SHP77 treated with DMSO at 0.1 percent for 48 hours (cell line): ENCODE measurements at regions not wholly inside any gene's neighbourhood (a gene's known extent, or its start where the extent isn't known, plus 50 kb on each side); places are given as distances from the start of the nearest gene placed in this dataset.
"Not testable (repeated sequence)": the region's sequence is repeated elsewhere in the genome, so short reads cannot be mapped to it uniquely, and the experiment has no call there.

Experiments used
- DNase-seq: peaks from one replicate; lab custom pipeline; 2025; lab: John Stamatoyannopoulos, UW

GRCh38 chr22:25488244-25489020, 76.0 kb upstream of the GRK3 start:
- peak; percentile 69 for DNase-seq

DNA sequence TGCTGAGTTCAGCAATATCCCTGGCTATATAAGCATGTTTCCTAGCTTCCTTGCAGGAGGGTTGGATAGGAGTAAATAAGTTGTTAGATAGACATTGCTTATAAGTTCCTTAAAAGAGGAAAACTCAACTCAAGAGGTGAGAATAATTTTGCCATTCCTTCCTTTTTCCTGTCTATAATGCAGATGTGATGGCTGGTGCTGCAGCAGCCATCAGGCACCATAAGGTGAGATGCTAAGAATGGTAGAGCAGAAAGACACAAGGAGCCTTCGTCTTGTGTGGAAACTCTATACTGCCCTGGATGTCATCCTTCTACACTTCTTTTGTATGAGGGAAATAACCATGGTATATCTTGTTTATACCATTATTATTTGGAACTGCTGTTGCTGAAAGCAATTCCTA, 74.5 kb upstream of the GRK3 start:
- no peak for DNase-seq

- DNase-seq = no peak
Measured at GRCh38 chr22:25490896-25491295, 73.6 kb upstream of the GRK3 start.

GRCh38 chr22:25492162-25492561, 72.3 kb upstream of the GRK3 start:
- no peak for DNase-seq

DNA sequence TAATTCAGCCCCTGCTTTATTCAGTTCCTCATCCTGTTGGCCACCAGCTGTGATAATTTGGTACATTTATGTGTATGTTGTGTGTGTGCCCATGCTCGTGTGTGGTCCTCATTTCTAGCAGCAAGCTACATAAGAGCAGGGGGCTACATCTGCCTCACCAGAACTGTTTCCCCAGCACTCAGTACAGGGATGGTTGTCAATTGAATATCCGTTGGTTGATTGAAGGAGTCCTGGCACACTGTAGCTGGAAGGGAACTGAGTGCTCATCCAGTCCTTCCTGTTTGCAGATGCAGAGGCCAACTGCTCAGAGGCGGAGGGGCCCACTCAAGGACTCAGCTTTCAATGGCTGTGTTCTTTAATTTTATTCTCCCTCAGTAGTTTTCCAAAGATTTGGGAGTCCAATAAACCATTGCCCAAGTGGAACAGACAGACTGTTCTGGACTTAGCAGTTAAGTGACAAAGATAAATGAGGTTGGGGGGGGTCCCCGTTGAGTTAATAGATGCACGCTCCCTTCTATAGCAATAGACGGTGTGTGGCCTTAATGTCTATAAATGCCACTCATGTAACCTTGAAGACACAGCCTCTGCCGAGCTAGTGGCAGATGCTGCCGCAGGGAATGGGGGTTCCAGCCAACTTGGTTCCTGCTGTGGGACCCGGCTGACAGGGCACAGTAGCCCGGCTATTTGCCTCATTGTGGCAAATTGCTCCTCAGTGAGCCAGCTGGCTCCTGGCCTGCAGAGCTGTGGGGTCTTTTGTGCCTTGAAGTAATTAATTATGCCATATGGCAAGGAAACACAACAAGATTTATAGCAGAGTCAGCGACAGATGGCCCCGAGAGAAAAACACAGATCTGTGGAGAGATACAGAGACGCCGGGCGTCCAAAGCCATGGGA, 71.4 kb upstream of the GRK3 start:
- peak; percentile 26 for DNase-seq

- no peak for DNase-seq
Measured at GRCh38 chr22:25493794-25494193, 70.7 kb upstream of the GRK3 start.

DNA sequence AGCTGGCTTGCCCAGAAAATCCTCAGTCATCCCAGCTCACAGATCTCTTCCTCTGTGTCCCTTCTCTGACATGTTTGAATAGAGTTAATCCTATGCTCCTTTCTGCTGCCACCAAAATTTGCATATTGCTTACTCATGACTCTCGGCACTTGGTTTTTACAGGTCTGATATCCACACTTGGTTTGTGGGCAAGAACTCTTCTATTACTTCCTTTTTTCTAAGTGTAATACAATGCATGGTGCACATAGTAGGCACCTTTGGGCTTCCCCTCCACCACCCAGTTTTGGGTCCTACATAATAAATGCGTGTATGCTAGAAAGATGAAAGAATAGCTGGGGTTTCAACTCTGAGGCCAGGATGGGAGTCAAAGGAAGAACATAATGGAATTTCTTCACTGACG, 69.7 kb upstream of the GRK3 start:
- no peak for DNase-seq

DNA sequence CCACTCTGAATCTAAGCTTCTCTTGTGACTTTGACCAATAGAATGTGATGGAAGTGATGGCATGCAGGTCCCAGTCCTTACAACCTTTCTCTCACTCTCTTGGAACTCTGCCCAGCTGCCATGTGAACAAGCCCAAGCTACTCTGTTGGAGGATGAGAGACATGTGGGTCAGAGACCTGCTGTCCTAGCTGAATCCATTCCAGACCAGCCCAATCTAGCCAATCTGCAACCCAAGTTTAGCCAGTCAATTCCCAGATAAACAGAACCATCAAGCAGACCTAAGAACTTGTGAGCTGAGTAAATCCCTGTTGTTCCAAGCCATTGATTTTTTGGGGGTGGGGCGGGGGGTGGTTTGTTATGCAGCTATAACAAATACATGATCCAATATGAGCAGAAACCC, 69.2 kb upstream of the GRK3 start:
- DNase-seq = no peak

DNA sequence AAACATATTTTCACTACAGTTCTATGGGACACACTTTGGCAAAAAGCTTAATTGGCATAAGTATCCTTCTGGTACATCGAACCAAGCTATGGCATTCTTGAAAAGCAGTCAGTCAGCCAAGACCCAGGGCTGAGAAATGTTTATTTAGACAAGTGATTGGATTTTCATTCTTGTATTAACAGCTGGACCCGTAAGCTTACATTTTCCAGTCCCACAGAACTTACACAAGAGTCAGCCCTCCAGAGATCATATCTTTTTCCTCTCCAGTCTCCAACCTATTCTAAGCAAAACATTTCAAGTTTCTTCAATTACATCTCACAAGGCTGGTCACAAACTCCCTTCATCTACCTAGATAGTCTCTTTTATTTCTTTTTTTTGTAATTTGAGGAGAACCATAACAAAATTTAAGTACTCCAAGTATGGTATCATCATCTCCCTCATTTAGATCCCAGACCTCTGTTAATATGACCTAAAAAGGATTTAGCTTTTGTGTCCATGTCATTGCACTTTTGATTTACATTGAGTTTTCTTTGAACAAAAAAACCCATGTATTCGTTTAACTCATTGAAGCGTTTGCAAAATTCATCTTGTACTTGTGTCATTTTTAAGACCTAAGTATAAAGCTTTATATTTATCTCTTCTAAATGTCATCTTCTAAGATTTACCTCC, 67.9 kb upstream of the GRK3 start:
- no peak for DNase-seq

- no peak for DNase-seq
Measured at GRCh38 chr22:25497181-25497641, 67.3 kb upstream of the GRK3 start.

- no peak for DNase-seq
Measured at GRCh38 chr22:25497716-25498115, 66.8 kb upstream of the GRK3 start.

GRCh38 chr22:25500671-25501070, 63.8 kb upstream of the GRK3 start:
- DNase-seq = not testable (repeated sequence)

DNA sequence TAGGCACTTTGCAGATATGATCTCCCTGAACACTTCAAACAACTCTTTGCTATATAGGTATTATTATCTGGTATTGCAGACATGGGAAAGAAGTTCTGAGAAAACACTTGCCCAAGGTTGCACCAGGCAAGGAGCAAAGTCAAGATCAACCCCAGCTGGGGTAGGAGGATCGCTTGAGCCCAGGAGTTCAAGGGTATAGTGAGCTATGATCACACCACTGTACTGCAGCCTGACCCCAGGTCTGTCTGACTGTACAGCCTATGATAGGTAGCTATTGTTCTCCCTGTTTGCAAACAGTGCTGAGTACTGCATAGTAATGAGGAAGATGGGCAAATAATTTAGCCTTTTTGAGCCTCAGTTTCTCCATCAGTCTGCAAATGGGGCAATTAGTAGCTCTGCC, 60.5 kb upstream of the GRK3 start:
- not testable (repeated sequence) for DNase-seq

DNA sequence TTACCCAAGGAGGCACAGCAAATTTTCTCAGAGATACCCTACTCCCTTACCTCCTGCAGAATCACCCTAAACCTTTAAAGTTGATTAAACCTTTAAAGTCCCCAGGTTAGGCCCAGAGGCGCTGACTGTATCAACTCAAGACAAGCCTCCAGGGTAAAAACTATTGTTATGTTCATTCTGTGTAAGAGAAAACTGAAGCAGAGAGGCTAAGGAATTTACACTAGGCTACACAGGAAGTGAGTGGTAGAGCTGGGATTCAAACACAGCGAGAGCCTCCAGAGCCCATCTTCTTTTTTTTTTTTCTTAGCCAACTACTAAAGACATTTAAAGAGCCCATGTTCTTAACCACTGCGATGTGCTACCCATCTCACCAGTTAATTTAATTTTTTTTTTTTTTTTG, 56.3 kb upstream of the GRK3 start:
- DNase-seq = no peak

- no peak for DNase-seq
Measured at GRCh38 chr22:25508761-25509321, 55.6 kb upstream of the GRK3 start.

GRCh38 chr22:25509374-25509791, 55.1 kb upstream of the GRK3 start:
- DNase-seq = peak; percentile 25

- no peak for DNase-seq
Measured at GRCh38 chr22:25510876-25511275, 53.6 kb upstream of the GRK3 start.

DNA sequence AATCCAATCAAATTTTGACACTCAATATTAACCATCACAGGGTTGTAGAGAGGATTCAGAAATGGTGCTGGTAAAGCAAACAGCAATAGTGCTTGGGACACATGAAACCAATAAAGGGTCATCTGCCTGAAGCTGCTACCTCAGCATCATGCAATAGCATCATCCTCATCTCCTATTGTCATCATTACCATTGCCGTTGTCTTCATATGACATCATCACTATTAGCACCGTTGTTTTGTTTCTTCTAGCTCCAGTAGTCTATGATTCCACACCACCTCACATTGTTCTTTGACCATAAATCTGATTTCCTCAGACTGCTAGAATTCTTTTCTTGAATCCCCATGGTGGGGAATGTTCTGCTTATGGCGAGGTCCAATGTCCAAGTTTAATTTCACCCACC, 52.8 kb upstream of the GRK3 start:
- DNase-seq = no peak

- no peak for DNase-seq
Measured at GRCh38 chr22:25514436-25515180, 49.9 kb upstream of the GRK3 start.
